ENCODE measurements at regions not wholly inside any gene's neighbourhood (a gene's known extent, or its start where the extent isn't known, plus 50 kb on each side); places are given as distances from the start of the nearest gene placed in this dataset.
A peak's percentile ranks its signal among the peaks of the same experiment; 100 is the strongest.
"Not testable (repeated sequence)": the region's sequence is repeated elsewhere in the genome, so short reads cannot be mapped to it uniquely, and the experiment has no call there.

DNA sequence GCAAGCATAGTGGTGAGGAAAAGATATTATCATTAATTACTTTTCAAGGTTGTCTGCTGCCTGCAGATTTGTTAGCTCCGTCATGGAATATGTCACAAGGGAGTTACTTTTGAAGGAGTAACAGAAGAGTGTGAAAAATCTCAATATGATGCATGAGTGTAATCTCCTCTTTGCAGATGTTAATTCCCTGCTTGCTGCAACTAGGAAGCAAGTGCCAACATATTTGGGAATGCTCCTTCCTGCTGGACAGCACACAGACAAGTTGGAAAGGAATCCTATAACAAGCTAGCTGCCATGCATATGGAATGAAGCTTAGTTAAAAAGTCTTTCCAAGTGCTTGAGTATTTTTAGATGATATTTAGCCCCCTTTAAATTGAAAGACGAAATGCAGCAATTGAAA is 2023.6 kb upstream of the CDH6 start:
- DNase-seq (ENCODE audit: insufficient read length, low spot score), result peak; percentile 14

DNA sequence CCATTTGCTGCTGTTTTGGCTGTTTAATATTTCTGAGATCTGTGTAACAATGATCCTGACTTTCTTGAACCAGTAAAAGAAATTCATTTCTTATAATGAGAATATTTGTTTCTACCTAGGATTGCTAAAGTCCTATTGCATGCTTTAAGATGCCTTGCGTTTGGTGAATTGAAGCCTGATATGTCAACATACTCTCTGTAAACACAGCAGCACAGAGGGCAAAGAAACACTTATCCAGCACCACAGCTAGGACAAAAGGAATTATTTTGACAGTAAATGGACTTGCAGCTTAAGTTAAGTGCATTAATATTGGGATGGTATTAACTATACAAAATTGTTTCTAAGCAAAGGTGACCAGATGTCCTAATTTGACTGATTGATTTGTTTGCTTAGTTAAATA is 2031.2 kb upstream of the CDH6 start:
- DNase-seq (ENCODE audit: insufficient read length, low spot score) (no peak), FAIRE-seq (no peak)

More for the DNA sequence above, 2023.6 kb upstream of the CDH6 start:
- FAIRE-seq, result peak; percentile 13

DNA sequence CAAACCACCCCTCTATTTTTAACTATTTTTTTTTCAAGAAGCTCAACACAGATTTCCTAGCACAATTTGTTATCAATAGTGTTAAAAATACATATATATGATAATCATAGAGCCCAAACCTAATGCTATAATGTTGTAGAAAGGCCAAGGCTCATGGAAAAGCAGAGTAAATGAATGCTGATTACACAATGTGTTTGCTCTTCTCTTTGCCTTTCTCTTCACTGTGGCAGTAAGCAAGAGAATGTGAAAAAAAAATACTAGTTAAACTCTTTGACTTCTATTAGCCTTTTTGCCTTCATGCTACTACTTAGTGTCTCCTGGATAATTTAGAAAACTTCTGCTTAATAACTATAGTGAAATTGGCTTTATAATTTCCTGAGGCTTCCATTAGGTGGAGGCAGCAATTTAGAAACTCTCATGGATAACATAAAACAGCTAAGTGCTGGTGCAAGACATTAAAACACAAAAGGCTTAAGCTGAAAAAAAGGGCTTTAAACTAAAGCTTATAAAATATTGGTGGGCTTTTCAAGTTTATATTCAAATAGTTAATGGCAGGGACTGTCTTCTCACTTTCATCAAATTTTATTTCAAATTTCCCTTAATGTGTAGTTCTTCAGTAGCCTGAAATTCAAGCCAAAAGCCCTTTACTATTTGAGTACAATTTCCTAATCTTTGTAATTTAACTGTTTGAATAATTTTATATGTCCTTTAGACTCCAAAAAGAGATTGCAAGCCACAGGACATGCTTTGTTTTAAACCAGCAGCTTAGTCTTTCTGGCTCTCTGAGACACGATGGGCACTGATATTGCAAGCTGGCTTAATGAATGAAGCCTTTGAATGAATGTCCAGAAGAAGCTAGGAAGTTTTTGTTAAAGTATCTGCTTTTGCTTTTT is 2031.8 kb upstream of the CDH6 start:
- FAIRE-seq (no peak), DNase-seq (ENCODE audit: insufficient read length, low spot score) (no peak)

DNA sequence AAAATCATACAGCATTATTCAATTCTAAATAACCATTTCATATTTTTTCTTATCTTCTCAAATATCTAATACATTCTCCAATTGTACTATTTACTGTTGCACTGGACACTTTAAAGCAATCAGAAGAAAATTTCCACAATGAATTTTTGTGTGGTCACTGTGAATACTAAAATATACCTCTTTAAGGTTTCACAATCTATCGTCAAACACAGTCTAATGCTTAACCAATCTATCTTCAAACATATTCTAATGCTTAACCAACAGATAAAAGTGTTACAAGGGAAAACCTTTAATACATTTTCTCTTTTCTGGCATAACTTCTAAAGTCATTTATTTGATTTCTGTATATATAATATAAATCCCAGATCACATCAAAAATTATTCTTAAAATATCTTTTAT is 2035.5 kb upstream of the CDH6 start:
- no peak for FAIRE-seq
- DNase-seq (ENCODE audit: insufficient read length, low spot score), result no peak

DNA sequence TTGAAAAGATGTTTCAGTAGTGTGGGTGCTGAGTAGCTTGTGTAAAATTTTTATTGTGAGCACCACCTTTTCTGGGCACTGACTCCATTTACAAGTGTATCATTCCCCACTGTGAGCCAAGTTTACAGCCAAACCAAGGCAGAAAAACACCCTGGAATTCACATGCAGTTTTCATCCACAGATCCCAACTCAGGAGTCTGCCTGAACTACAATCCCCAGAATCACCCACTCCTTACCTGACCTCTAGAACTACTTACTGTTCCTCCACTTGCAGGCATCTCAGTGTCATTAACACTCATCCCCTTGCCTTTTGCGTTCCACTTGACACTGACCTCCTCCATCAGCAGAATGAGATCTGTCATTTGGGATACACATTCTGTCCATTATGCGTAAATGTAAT is 2042.6 kb upstream of the CDH6 start:
- DNase-seq (ENCODE audit: insufficient read length, low spot score), result no peak
- peak; percentile 87 for FAIRE-seq

DNA sequence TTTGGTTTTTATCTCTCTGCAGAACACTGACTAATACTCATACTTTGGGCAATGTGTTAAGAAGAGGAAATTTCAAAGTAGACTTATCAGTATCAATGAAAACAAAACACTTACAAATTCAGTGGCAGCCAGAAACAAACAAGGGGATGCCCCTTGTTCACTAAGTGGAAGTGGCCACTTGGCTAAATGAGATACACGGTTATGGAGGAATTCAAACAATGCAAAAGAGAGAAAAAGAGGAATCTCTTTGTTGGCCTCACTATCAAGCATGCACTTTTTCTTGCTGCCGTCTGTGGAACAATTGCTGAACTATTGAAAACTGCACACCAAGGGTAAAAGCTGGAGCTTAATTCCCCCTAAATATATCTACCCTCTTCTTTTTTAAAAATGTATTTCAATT is 2044.9 kb upstream of the CDH6 start:
- DNase-seq (ENCODE audit: insufficient read length, low spot score) (no peak), FAIRE-seq (no peak)

DNA sequence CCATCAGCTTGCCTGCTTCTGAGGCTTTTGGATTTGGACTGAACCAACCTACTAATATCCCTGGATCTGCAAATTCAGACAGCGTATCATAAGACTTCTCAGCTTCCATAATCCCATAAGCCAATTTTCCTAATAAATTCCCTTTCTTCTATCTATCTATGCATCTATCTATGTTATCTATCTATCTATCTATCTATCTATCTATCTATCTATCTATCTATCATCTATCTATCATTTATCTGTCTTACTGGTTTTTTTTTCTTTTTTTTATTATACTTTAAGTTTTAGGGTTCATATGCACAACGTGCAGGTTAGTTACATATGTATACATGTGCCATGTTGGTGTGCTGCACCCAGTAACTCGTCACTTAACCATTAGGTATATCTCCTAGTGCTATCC is 2045.4 kb upstream of the CDH6 start:
- FAIRE-seq (no peak), DNase-seq (ENCODE audit: insufficient read length, low spot score) (no peak)

DNA sequence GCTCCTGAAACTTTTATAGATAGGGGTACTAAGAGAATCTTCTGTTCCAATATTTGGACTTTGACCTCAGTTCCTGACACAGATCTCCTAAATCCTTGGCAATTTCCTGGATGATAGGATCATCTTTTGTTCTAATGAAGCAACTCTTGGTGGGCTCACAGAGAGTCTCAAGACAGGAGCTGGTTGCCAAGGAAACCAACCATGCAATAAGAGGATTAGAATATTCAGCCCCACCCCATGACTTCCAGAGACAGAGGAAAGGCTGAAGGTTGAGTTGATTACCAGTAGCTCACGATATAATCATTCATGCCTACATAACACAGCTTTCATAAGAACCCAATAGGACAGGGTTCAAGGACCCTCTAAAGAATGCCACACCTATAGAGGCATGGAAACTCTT is 2050.2 kb upstream of the CDH6 start:
- no peak for DNase-seq (ENCODE audit: insufficient read length, low spot score)
- no peak for FAIRE-seq

DNA sequence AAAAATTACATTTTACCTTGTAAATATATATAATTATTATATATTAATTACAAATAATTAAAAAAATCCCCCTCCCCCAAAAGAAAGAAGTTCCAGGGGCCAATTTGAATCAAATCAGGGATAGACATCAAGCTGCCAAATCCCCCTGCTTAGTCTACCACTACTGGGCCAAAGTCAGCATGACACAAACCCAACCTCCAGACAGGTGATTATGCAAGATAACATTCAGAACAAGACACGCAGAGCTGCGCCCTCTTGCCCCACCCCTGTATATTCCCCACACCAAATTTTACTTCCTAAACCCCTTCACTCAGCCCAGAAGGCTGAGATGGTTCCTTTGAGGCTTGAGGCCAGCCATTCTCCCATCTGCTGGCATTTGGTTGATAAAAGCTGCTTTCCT is 2059.1 kb upstream of the CDH6 start:
- FAIRE-seq (no peak), DNase-seq (ENCODE audit: insufficient read length, low spot score) (no peak)

DNA sequence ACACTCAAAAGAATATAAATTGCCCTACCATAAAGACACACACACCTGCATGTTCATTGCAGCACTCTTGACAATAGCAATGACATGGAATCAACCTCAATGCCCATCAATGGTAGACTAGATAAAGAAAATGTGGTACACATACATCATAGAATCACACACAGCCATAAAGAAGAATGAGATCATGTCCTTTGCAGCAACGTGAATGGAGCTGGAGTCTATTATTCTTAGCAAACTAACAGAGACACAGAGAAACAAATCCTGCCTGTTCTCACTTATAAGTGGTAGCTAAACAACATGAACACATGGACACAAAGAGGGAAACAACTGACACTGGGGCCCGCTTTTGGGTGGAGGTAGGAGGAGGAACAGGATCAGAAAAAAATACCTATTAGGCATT is 2062.2 kb upstream of the CDH6 start:
- FAIRE-seq (no peak), DNase-seq (ENCODE audit: insufficient read length, low spot score) (no peak)

DNA sequence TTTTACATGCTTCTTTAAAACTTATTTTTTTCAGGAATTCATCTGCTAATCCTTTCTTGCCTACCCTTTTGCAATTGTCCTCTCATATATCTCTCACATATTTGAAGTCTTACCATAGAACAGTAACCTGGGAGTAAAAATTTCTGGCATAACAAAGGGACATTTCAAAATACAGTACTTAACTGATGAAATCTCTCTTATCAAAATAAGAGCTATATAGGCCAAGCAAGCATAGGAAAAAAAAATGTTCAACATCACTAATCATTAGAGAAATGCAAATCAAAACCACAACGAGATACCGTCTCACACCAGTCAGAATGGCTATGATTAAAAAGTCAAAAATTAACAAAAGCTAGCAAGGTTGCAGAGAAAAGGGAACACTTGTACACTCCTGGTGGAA is 2062.7 kb upstream of the CDH6 start:
- no peak for FAIRE-seq

DNA sequence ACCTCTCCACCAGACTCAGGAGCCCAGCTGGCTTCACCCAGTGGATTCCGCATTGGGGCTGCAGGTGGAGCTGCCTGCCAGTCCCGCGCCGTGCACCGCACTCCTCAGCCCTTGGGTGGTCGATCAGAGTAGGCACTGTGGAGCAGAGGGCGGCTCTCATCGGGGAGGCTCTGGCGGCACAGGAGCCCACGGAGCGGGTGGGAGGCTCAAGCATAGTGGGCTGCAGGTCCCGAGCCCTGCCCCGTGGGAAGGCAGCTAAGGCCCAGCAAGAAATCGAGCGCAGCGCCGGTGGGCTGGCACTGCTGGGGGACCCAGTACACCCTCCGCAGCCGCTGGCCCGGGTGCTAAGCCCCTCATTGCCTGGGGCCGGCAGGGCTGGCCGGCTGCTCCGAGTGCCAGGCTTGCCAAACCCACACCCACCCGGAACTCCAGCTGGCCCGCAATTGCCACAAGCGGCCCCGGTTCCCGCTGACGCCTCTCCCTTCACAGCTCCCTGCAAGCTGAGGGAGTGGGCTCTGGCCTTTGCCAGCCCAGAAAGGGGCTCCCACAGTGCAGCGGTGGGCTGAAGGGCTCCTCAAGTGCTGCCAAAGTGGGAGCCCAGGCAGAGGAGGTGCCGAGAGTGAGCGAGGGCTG is 2065.8 kb upstream of the CDH6 start:
- not testable (repeated sequence) for DNase-seq (ENCODE audit: insufficient read length, low spot score); FAIRE-seq

More for the DNA sequence above, 2062.7 kb upstream of the CDH6 start:
- DNase-seq (ENCODE audit: insufficient read length, low spot score), result no peak

DNA sequence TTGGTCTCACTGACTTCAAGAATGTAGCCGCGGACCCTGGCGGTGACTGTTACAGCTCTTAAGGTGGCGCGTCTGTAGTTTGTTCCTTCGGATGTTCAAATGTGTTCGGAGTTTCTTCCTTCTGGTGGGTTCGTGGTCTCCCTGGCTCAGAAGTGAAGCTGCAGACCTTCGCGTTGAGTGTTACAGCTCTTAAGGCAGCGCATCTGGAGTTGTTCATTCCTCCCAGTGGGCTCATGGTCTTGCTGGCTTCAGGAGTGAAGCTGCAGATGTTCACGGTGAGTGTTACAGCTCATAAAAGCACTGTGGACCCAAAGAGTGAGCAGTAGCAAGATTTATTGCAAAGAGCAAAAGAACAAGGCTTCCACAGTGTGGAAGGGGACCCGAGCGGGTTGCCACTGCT is 2067.0 kb upstream of the CDH6 start:
- FAIRE-seq; DNase-seq (ENCODE audit: insufficient read length, low spot score): not testable (repeated sequence)

DNA sequence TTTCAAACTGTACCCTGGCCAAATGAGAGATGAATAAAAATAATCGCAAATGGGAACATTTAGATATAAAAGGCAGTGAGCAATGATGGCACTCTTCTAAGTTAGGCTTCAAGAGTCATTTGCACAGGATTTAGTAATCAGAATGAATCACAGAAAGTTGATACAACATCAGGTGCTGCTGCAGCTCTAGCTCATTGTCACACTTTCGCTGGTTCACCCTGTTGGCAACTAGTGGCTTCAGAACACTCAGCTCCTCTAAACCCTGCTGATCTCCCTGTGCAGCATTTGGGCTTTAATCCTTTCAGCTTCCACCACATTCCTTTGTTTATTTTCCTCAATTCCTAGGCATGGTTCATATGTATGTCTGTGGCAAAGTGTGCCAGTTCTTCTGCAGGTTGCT is 2071.2 kb upstream of the CDH6 start:
- no peak for FAIRE-seq

DNA sequence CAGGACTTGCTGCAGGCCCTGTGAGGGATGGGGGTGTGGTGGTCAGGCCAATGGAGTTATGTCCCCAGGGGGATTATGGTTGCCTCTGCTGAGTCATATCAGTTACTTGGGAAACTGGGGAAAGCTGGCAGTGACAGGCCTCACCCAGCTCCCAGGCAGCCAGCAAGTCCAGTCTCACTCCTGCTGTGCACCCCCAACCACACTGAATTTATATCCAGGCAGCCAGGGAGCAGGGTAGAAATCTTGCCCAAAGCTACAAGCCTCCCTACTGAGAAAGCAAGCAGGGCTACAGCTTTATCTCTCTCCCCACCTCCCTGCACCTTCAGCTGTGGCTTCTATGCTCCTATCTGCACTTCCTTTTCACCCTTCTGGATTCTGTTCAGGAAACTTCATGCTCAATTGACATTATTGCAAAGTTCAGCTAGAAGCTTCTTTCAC is 2076.0 kb upstream of the CDH9 start:
- FAIRE-seq, result no peak
- DNase-seq (ENCODE audit: insufficient read length, low spot score), result no peak

More for the DNA sequence above, 2071.2 kb upstream of the CDH6 start:
- no peak for DNase-seq (ENCODE audit: insufficient read length, low spot score)

DNA sequence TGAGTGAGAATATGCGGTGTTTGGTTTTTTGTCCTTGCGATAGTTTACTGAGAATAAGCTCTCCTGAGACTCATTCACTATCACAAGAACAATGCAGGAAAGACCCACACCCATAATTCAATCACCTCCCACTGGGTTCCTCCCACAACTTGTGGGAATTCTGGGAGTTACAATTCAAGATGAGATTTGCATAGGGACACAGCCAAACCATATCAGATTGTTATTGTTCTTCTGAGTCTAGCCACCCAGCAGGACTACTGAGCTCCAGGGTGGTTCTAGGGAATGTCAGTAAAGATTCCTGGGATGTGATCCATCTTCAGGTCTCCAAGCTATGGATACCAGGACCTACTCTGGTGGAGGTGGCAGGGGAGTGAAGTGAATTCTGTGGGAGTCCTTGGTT is 2075.1 kb upstream of the CDH9 start:
- no peak for FAIRE-seq
- DNase-seq (ENCODE audit: insufficient read length, low spot score), result no peak

DNA sequence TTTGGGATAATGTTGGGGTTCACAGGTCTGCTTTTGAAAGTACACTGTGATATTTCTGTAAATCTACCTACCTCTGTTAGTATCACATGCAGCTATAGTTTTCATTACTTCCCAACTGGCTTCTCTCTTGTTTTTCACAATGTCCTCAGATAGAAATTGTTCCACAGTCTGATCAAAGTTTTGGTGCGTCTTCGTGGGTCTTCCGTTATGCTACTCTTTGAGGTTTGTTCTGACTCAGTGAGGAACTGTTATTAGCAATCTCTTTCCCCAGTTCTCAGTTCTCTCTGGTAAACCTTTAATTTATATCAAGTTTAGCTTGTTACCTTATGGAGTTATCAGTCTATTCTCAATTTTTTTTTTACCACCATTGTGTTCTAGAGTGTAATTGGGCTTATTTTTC is 2061.2 kb upstream of the CDH9 start:
- FAIRE-seq (no peak), DNase-seq (ENCODE audit: insufficient read length, low spot score) (no peak)

DNA sequence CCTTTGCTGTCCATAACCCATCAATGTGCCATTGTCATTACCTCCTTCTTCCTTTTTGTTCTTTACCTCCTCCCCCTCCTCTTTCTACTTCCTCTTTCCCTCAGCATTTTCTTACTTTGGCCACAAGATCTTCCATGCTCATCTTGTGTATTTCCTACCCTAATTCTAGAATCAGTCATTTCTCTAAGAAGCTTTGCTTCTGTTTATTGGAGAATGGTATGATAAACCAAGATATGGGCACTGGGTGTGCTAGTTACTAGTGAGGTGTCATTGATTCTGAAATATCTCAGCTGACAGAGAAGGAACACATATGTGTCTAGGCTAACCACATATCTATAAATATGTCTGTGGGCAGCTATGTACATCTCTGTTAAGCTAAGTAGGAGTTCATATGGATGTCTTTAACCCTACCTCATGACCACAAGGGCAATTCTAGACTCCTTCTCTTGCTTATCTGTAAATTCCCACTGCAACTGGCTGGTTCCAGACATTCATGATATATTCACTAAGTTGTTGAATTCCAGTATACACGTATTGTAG is 2051.3 kb upstream of the CDH9 start:
- DNase-seq (ENCODE audit: insufficient read length, low spot score), result no peak
- FAIRE-seq, result no peak

DNA sequence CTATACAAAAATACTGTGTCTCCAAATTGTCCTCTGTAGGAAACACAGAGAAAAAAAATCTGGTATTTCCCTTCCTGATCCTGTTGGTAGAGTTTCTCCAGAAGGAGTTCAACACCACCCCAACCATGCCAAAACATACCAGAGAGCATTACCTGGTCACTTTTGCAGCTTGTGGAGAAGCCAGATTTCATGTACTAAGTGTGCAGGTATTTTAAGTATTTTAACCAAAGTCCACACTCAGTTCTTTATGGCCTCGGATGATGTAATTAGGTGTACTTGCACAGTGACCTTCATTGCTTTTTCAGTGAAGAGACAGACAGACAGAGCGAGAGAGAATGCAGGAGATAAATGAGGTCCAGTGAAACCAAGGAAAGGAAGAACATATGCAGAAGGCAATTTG is 2046.8 kb upstream of the CDH9 start:
- no peak for DNase-seq (ENCODE audit: insufficient read length, low spot score)

DNA sequence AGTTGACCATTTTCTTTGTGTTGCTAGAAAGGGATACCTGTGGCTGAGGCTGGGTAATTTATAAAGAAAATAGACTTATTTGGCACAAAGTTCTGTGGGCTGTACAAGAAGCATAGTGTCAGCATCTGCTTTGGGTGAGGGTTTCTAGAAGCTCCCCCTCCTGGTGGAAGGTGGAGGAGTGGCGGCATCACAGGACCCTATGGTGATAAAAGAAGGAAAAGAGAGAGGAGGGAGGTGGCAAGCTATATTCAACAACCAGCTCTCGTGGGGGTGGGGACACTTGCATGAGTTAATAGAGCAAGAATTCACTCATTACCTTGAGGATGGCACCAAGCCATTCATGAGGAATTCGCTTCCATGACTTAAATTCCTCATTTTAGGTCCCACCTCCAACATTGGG is 2041.4 kb upstream of the CDH9 start:
- DNase-seq (ENCODE audit: insufficient read length, low spot score) (no peak), FAIRE-seq (no peak)

More for the DNA sequence above, 2046.8 kb upstream of the CDH9 start:
- FAIRE-seq, result no peak

DNA sequence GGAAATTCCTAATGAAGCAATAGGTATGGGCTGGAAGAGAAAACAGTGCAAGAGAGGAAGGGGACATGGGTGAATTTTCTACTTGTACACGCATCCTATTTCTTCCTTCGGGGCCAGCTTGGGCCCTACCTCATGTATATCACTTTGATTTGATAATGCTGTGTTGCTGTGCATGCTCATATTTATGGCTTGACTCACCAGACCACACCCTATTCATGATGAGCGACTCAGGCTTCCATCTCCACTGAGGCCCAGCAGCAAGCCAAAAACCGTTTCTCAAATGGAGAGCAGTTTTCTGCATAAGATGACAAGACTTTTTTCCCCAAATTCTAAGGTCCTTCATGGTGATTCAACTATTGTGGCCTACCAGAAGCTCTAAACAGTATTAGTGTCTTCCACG is 2039.1 kb upstream of the CDH9 start:
- DNase-seq (ENCODE audit: insufficient read length, low spot score) (peak; percentile 22), FAIRE-seq (no peak)

DNA sequence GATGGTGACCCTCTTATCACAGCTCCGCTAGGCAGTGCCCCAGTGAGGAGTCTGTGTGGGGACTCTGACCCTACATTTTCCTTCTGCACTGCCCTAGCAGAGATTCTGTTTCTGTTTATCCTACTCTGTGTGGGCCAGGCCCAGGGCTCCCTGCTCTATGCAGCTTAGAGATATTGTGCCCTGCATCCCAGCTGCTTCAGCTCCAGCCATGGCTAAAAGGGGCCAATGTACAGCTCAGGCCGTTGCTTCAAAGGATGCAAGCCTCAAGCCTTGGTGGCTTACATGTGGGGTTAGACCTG is 2030.7 kb upstream of the CDH9 start:
- FAIRE-seq (no peak), DNase-seq (ENCODE audit: insufficient read length, low spot score) (no peak)
